Right cardiac atrium (tissue), 5 donors: ENCODE measurements at regions not wholly inside any gene's neighbourhood (a gene's known extent, or its start where the extent isn't known, plus 50 kb on each side); places are given as distances from the start of the nearest gene placed in this dataset.

Experiments
- ATAC-seq, 2 donors: fragments of 200-7000 bp; cut with Tn5 transposase; one replicate each; pipeline versions ENCODE4 v1.8.0 to v1.9.1; 2020; ENCODE audit warnings: moderate library complexity in 2 of 2, mild to moderate bottlenecking in 1 of 2
- DNase-seq, 3 donors: peaks; one replicate each; pipeline ENCODE4 v3.0.0-alpha.2; 2020
- H3K27ac ChIP-seq: one replicate; pipeline ENCODE4 v1.5.1; 2013; ENCODE audit warnings: mild to moderate bottlenecking, low read length, control low read depth, moderate library complexity
- H3K27me3 ChIP-seq: one replicate; pipeline ENCODE4 v1.6.1; 2013; ENCODE audit not compliant: control insufficient read depth, insufficient read depth
- H3K4me1 ChIP-seq: one replicate; pipeline ENCODE4 v1.6.1; 2013; ENCODE audit warnings: low read length; ENCODE audit not compliant: control insufficient read depth, insufficient read depth
- H3K4me3 ChIP-seq: one replicate; pipeline ENCODE4 v1.5.1; 2013; ENCODE audit warnings: low read length, control low read depth
- H3K9me3 ChIP-seq: one replicate; pipeline ENCODE4 v1.6.1; 2013; ENCODE audit warnings: low read length; ENCODE audit not compliant: control insufficient read depth
- WGBS: extraction: QIAGEN DNeasy Blood & Tissue Kit; methylation state at CpG from one replicate; pipeline ENCODE4 v1.1.7; 2013; 5-methylcytosine and 5-hydroxymethylcytosine counted together
- intact Hi-C, 4 donors: fragments of 100-400 bp; cut with DNase I; formaldehyde crosslinking; loops; one replicate each; pipeline versions ENCODE4 v1.11.0 to v1.14.0; 2022 to 2023
- donor health status: healthy with polysubstance abuse.
- donor health status: DM: no; HTN: yes; CAD: no.
- donor health status: DM: no; HTN: no; CAD: no.
- donor health status: DM: no; HTN: yes; CAD: no; lungs with severe emphysema.
- donor health status: DM: yes; HTN: yes; CAD: no.

DNA sequence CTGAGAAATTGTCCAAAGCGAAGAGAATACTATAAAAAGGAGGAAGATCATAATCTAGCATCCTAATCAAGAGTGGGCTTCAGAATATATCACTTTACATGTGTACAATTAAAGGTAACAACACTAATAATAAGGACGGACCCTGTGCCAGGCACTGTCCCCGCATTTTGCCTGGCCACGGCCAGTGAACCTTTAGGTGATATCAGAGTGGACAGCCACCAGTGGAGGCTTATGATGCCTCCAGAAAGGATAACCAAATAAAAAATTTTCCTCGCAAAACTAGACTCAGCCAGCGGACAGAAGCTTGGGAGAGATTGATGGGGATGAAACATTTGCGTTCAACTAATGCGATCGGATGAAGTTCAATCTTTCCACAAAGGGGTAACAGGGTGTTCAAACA, 436.4 kb downstream of the NPHP4 start:
- Histone ChIP-seq H3K4me3 (no peak overlapping the region), H3K9me3 (no peaks in the 10 kb centered on the region), H3K4me1 (no peaks in the 10 kb centered on the region), H3K27ac (no peak overlapping the region), H3K27me3 (no peaks in the 10 kb centered on the region)
- 88% methylated on average over 9 of the region's 9 CpGs for WGBS
- ATAC-seq, result no peak
- intact Hi-C loops, result no loop called here
- no peak for DNase-seq

DNA sequence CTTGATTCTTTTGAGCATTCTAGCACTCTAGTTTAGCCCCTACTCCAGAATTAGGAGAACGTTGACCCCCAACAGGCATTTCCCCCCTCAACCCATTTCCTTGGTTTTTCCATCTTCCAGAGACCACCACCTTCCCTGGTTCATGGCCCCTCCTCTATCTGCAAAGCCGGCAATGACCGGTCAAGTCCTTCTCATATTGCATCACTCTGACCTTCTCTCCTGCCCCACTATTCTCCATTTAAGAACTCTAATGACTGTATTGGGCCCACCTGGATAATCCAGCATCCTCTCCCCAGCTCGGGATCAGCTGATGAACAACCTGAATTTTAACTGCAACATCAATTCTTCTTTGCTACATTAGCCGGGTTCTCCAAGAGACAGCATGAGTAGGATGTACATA, 437.4 kb downstream of the NPHP4 start:
- H3K4me1 ChIP-seq, result no peaks in the 10 kb centered on the region
- no peaks in the 10 kb centered on the region for H3K9me3 ChIP-seq
- H3K27me3 ChIP-seq, result no peaks in the 10 kb centered on the region
- H3K4me3 ChIP-seq, result no peak overlapping the region
- intact Hi-C loops, result no loop called here
- WGBS, result 82% methylated on average over 5 of the region's 5 CpGs
- DNase-seq, result no peak
- ATAC-seq, result no peak
- no peak overlapping the region for H3K27ac ChIP-seq

GRCh38 chr1:5554111-5554510, 438.1 kb downstream of the NPHP4 start:
- Histone ChIP-seq H3K4me3 (no peak overlapping the region), H3K9me3 (no peaks in the 10 kb centered on the region), H3K4me1 (no peaks in the 10 kb centered on the region), H3K27me3 (no peaks in the 10 kb centered on the region), H3K27ac (no peak overlapping the region)
- intact Hi-C loops, result no loop called here
- 62% methylated on average over 6 of the region's 6 CpGs for WGBS
- no peak for DNase-seq
- ATAC-seq, result no peak

- H3K4me1 ChIP-seq, result no peaks in the 10 kb centered on the region
- H3K4me3 ChIP-seq, result no peak overlapping the region
- 71% methylated on average over 3 of the region's 3 CpGs for WGBS
- H3K27ac ChIP-seq, result no peak overlapping the region
- ATAC-seq (no peak), DNase-seq (no peak)
- intact Hi-C loops, result no loop called here
- H3K9me3 ChIP-seq, result no peaks in the 10 kb centered on the region
- no peaks in the 10 kb centered on the region for H3K27me3 ChIP-seq
These were observed 439.3 kb downstream of the NPHP4 start for GRCh38 chr1:5552787-5553484.

DNA sequence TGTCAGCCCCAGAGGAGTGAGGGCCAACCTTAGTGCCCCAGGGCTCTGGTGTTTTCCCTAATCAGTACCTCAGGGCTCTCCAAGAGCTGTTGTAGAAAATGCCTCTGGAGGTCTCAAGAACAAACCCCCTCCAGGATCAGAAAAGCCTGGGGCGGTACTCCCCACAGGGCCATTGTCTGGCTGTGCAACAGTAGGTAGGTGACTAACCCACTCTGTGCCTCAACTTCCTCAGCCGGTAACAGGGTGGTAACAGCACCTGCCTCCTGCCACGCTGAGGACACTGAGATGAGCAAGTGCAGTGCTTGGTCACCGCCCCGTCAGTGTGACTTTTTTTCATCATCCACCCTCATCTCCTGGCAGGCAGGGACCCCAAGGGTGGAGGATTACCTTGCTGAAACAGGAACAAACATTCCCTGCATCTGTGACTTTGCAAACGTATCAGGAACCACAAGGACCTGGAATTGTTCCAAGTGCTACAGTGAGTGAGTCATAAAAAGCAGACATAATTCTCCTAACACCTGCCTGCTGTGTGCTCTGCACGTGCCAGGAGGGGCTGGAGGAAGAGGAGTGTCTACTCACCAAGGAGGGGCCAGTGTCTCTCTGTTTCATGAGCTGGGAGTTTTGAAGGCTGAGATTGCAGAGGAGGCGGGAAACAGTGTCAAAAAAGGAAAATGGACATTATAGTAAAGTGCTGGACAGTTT, 440.8 kb downstream of the NPHP4 start:
- 55% methylated on average over 8 of the region's 8 CpGs for WGBS
- ATAC-seq (no peak), DNase-seq (no peak)
- Histone ChIP-seq H3K4me1 (no peaks in the 10 kb centered on the region), H3K27me3 (no peaks in the 10 kb centered on the region), H3K27ac (no peak overlapping the region), H3K9me3 (no peaks in the 10 kb centered on the region), H3K4me3 (no peak overlapping the region)
- intact Hi-C loops, result no loop called here

DNA sequence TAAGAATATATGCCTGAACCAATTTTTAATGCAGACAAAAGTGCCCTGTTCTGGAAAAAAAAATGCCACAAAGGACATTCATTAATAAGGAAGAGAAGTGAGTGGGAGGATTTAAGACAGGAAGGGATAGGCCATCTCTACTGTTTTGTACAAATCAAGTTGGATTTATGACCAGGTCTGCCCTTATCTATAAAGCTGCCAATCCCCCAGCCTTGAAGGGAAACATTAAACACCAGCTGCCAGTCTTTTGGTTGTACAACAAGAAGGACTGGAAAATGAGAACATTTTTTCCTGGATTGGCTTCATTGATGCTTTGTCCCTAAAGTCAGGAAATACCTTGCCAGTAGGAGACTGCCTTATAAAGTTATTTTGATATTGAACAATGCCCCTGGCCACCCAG, 444.0 kb downstream of the NPHP4 start:
- no peaks in the 10 kb centered on the region for H3K27me3 ChIP-seq
- no peak for DNase-seq

DNA sequence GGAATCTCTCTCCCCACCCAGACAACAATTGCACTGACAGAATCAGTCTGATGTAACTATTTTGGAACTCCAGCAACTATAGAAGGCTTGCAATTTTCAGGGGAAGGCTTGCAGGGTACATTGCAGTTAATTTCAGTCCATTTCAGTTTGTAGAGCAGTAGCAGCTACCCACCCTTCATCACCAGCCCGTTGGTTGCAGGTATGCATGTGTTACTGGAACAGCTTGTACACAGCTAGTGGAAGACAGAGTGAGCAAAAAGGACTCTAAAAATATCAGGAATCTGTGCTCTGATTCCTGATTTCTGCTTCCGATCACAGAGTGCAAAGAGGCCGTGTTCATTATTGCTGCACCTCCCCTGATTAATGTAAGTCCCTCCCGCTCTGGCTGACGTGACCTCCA, 449.0 kb downstream of the NPHP4 start:
- 61% methylated on average over 5 of the region's 5 CpGs for WGBS
- Histone ChIP-seq H3K9me3 (no peaks in the 10 kb centered on the region), H3K27ac (no peak overlapping the region), H3K27me3 (no peaks in the 10 kb centered on the region), H3K4me1 (no peaks in the 10 kb centered on the region), H3K4me3 (no peak overlapping the region)
- DNase-seq, result no peak
- intact Hi-C loops, result no loop called here
- ATAC-seq, result no peak

More for the DNA sequence above, 444.0 kb downstream of the NPHP4 start:
- Histone ChIP-seq H3K4me3 (no peak overlapping the region), H3K9me3 (no peaks in the 10 kb centered on the region), H3K27ac (no peak overlapping the region), H3K4me1 (no peaks in the 10 kb centered on the region)
- no peak for ATAC-seq
- intact Hi-C loops, result no loop called here

GRCh38 chr1:5532811-5533210, 459.4 kb downstream of the NPHP4 start:
- 87% methylated on average over 3 of the region's 3 CpGs for WGBS
- ATAC-seq, result no peak
- intact Hi-C loops, result no loop called here
- H3K4me1 ChIP-seq, result no peaks in the 10 kb centered on the region
- no peak overlapping the region for H3K27ac ChIP-seq
- H3K27me3 ChIP-seq, result no peaks in the 10 kb centered on the region
- no peak overlapping the region for H3K4me3 ChIP-seq
- DNase-seq, result no peak
- no peaks in the 10 kb centered on the region for H3K9me3 ChIP-seq

DNA sequence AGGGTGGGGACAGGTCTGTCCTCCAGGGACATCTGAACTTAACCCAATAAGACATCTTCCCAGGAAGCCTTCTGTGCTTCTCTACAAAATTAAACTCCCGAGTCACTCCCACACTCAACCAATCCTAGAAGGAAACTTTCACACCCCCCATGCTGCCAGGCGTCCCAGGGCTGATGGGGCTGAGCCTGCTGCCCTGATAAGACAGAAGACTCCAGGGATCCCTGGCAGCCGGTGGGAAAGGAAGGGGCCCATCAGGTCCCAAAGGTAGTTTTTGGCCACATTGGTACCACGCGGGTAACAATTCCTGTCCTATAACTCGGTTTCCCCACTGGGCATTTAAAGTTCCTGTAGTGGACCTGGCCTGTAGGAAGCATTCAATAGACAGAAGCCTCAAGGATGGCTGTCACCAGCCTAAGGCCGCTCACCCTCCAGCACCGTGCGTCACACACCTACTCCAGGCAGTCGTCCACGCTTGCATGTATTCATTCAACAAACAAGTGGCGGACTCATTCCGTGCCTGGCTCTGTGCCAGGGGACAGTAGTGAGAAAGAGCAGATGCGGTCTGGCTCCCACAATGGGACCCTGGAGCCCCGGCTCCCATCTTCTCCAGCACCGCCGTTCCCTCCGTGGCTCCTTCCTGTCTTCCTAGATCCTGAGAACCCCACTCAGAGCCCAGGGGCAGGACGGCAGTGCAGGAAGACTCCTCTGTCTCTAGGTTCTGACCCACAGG, 465.2 kb downstream of the NPHP4 start:
- Histone ChIP-seq H3K27me3 (no peaks in the 10 kb centered on the region), H3K4me1 (no peaks in the 10 kb centered on the region), H3K27ac (no peak overlapping the region), H3K9me3 (no peaks in the 10 kb centered on the region), H3K4me3 (no peak overlapping the region)
- ATAC-seq, result no peak
- intact Hi-C loops, result no loop called here
- DNase-seq, result no peak
- WGBS, result 77% methylated on average over 19 of the region's 19 CpGs

DNA sequence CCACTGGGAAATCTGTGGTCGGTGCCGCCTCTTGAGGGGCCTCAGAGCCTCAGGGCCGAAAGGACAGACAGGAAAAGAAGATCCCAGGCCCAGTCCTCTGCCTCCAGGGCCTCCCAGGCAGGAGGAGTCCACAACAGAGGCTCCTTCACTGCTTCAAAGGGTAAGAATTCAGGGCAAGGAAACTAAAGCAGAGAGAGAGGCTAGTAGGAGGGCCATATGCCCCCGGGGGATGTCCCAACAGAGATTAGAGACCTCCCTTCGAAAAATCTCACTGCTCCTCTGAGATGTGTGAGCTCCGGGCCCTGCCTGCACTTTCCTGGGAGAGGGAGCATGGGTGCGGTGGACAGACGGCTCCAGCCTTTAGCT, 465.9 kb downstream of the NPHP4 start:
- no peak for ATAC-seq
- intact Hi-C loops, result no loop called here
- Histone ChIP-seq H3K27me3 (no peaks in the 10 kb centered on the region), H3K4me3 (no peak overlapping the region), H3K27ac (no peak overlapping the region), H3K4me1 (no peaks in the 10 kb centered on the region), H3K9me3 (no peaks in the 10 kb centered on the region)
- WGBS, result 43% methylated on average over 8 of the region's 8 CpGs
- no peak for DNase-seq

DNA sequence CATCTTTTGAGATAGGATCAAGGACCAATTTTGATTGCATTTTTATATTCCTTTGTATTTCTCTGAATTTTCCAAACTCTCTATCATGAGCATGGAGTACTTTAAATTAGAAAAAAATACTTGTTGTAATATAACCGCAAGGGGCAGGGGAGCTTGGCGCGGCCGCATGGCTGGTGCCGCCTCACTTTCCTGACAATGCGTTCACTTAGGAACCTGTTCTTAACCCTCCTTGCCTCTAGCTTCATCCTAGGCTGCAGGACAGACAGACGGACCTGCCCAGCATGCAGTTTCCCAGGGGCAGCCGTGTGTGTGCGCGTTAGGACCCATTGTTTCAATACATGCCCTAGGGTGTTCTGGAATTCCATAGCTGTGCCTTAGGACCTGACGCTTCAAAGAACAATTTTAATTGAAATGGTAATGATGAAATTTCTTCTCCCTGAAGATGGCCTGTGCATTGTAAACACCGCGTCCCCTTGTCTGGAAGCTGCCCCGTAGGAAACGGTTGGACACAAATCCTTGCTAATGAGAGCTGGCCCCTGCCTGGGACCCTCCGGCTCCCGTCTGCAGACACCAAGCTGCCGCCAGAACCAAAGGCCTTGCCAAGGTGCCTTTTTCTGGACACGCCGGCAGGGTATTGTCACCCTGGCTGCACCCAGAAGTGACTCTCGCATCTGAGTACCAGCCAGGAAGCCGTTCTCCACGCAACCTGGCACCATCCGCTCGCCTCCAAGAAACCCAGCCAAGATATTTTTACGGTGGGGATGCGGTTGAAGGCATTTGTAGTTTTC, 466.4 kb downstream of the NPHP4 start:
- no peak for DNase-seq
- Histone ChIP-seq H3K4me1 (no peaks in the 10 kb centered on the region), H3K4me3 (no peak overlapping the region), H3K9me3 (no peaks in the 10 kb centered on the region), H3K27me3 (no peaks in the 10 kb centered on the region), H3K27ac (no peak overlapping the region)
- intact Hi-C loops, result no loop called here
- no peak for ATAC-seq
- WGBS, result 83% methylated on average over 27 of the region's 27 CpGs
